ENCODE measurements at regions not wholly inside any gene's neighbourhood (a gene's known extent, or its start where the extent isn't known, plus 50 kb on each side); places are given as distances from the start of the nearest gene placed in this dataset.

DNA sequence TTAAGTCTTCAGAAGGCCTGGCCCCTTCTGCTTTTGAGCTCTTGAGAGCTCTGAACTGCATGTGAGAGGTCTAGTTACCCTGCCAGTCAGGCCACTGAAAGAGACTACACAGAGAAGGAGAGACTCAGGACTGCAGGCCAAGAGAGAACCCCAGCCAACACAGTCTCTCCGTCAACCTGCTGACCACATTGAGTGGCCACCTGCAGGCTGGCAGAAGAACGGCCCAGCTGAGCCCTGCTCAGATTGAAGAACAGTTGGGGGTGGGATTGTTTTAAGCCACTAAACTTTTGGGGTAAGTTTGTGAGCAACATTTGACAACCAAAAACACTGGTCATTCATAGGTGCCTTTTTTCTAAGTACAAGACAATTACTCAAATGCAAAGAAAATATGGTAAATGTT is 273.5 kb upstream of the CCDC54 start:
- TF ChIP-seq POLR2A (IDR thresholded peaks at IDR 0.05), result no peak
- TF ChIP-seq CTCF (IDR thresholded peaks at IDR 0.05), result no peak

Measured in uterus (tissue), 2 donors.